Endothelial cell (in vitro differentiated cells): ENCODE measurements at regions not wholly inside any gene's neighbourhood (a gene's known extent, or its start where the extent isn't known, plus 50 kb on each side); places are given as distances from the start of the nearest gene placed in this dataset.

Source experiments
- DNase-seq: peaks from one replicate; pipeline ENCODE4 v3.0.0; 2021; ENCODE audit warnings: low spot score
- H3K27ac Mint-ChIP-seq: one replicate; pipeline ENCODE4 v1.8.0; 2021; ENCODE audit warnings: mixed read lengths, inconsistent platforms; ENCODE audit not compliant: unreplicated experiment
- H3K27me3 Mint-ChIP-seq: one replicate; pipeline ENCODE4 v1.8.0; 2021; ENCODE audit warnings: mild to moderate bottlenecking, moderate library complexity, mixed read lengths, inconsistent platforms; ENCODE audit not compliant: unreplicated experiment
- H3K36me3 Mint-ChIP-seq: one replicate; pipeline ENCODE4 v1.8.0; 2021; ENCODE audit warnings: mild to moderate bottlenecking, low read depth, mixed read lengths, inconsistent platforms; ENCODE audit not compliant: unreplicated experiment
- H3K4me1 Mint-ChIP-seq: one replicate; pipeline ENCODE4 v1.8.0; 2021; ENCODE audit warnings: mild to moderate bottlenecking, mixed read lengths, inconsistent platforms; ENCODE audit not compliant: unreplicated experiment
- H3K4me3 Mint-ChIP-seq: one replicate; pipeline ENCODE4 v1.8.0; 2021; ENCODE audit warnings: mild to moderate bottlenecking, mixed read lengths, inconsistent platforms; ENCODE audit not compliant: unreplicated experiment
- H3K9me3 Mint-ChIP-seq: one replicate; pipeline ENCODE4 v1.8.0; 2021; ENCODE audit warnings: mixed read lengths, inconsistent platforms; ENCODE audit not compliant: unreplicated experiment
- CTCF ChIP-seq: fragments of 200-600 bp; sonication (generic); IDR thresholded peaks from one replicate; pipeline ENCODE4 v1.5.0; 2021; ENCODE audit warnings: antibody characterized with exemption; ENCODE audit not compliant: unreplicated experiment

GRCh38 chr1:54461731-54462596 lies 55.8 kb upstream of the SSBP3 start:
- Mint-ChIP-seq H3K36me3 (peaks cover 4% of the 10 kb centered on the region), H3K27ac (peak overlapping the region; percentile 71), H3K27me3 (no peaks in the 10 kb centered on the region), H3K4me3 (peak overlapping the region; percentile 37), H3K4me1 (peaks cover 46% of the 10 kb centered on the region), H3K9me3 (no peaks in the 10 kb centered on the region)
- no peak for DNase-seq
- no peak for TF ChIP-seq CTCF

GRCh38 chr1:54460861-54461387 lies 54.7 kb upstream of the SSBP3 start:
- Mint-ChIP-seq H3K27me3 (peaks cover 3% of the 10 kb centered on the region), H3K4me1 (peaks cover 45% of the 10 kb centered on the region), H3K4me3 (no peak overlapping the region), H3K9me3 (no peaks in the 10 kb centered on the region), H3K36me3 (peaks cover 4% of the 10 kb centered on the region), H3K27ac (no peak overlapping the region)
- no peak for DNase-seq
- no peak for TF ChIP-seq CTCF

GRCh38 chr1:54460351-54460750 lies 54.2 kb upstream of the SSBP3 start:
- DNase-seq, result no peak
- TF ChIP-seq CTCF, result no peak
- peaks cover 41% of the 10 kb centered on the region for H3K4me1 Mint-ChIP-seq
- H3K4me3 Mint-ChIP-seq, result no peak overlapping the region
- no peak overlapping the region for H3K27ac Mint-ChIP-seq
- H3K9me3 Mint-ChIP-seq, result no peaks in the 10 kb centered on the region
- H3K36me3 Mint-ChIP-seq, result peaks cover 4% of the 10 kb centered on the region
- H3K27me3 Mint-ChIP-seq, result peaks cover 5% of the 10 kb centered on the region

- Mint-ChIP-seq H3K4me1 (peaks cover 39% of the 10 kb centered on the region), H3K9me3 (no peaks in the 10 kb centered on the region), H3K27me3 (peaks cover 5% of the 10 kb centered on the region), H3K4me3 (no peak overlapping the region), H3K27ac (no peak overlapping the region), H3K36me3 (peaks cover 4% of the 10 kb centered on the region)
- no peak for TF ChIP-seq CTCF
- no peak for DNase-seq
Observed at GRCh38 chr1:54459726-54460191, 53.6 kb upstream of the SSBP3 start.

DNA sequence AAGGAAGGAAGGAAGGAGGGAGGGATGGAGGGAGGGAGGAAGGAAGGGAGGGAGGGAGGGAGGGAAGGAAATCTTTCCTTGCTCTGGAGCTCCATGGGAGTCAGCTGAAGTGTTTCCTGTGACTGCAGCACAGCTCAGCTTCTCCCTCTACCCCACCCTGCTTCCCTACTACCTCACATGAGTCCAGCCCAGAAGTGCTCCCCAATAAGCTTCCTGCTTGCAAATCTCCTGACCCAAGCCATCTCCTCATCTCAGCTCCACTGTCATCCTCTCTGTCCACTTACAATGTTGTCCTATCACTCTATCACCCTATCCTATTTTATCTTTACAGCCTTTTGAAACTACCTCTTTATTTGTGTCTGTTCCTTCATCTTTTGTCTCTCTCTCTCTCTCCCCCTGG lies 52.9 kb upstream of the SSBP3 start:
- Mint-ChIP-seq H3K4me1 (peaks cover 33% of the 10 kb centered on the region), H3K36me3 (peaks cover 4% of the 10 kb centered on the region)

More for the DNA sequence above, 52.9 kb upstream of the SSBP3 start:
- Mint-ChIP-seq H3K27ac (no peak overlapping the region), H3K9me3 (no peaks in the 10 kb centered on the region), H3K4me3 (peak overlapping the region; percentile 28), H3K27me3 (peaks cover 5% of the 10 kb centered on the region)
- DNase-seq, result no peak
- no peak for TF ChIP-seq CTCF
